GM21619 (cell line): ENCODE measurements at regions not wholly inside any gene's neighbourhood (a gene's known extent, or its start where the extent isn't known, plus 50 kb on each side); places are given as distances from the start of the nearest gene placed in this dataset.

Source experiments
- ATAC-seq: cut with Tn5 transposase; IDR thresholded peaks from one replicate; pipeline ENCODE4 v1.9.1; 2021; ENCODE audit not compliant: unreplicated experiment

DNA sequence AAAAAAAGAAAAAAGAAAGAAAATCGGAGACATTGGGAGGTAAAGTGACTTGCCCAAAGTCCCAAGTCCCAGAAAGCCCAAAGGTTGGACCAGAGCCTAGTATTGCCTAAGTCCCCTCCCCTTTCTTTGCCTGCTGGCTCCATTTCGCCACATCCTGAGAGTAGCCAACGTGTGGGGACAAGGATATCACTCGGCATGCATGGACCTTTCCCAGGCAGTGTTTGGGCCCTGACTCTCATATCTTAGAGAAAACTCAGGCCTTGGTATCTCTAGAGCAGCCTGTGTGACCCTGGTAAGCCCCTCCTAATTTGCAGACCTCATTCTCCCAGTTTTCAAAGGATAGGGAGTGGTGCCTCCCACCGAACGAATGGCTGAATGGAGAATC lies 294.2 kb upstream of the ZMIZ1 start:
- no peak for ATAC-seq

DNA sequence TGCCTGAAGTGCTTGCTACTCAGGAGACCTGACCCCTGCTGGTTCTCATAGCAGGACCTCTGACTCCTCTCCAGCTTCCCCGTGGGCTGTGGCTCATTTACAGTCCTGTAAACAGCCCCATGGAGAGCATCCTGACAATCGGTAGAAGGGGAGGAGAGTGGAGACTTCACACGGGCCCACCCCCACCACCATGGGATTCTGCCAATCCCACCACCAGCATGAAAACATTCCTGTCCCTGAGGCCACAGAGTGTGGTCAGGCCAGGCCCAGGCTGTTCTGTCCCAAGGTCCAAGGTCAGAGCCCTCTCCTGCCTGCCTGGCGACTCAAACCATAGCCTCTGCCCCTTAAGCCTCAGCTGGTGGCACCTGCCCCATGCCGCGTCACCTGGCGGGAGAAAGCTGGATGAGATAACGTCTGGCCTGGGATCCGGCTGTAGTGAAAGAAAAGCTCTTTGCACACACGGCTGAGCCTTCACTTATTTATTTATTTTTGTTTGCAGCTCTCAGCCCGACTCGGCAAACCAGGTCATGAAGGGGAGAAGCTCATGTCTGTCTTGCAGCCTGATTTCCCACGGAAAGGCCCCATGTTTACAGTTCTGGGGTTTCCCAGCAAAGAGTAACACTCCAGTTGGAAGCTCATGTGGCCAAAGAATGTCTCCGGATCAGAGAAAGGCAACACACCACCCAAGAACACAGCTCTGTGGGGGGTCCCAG lies 293.6 kb upstream of the ZMIZ1 start:
- ATAC-seq: no peak

DNA sequence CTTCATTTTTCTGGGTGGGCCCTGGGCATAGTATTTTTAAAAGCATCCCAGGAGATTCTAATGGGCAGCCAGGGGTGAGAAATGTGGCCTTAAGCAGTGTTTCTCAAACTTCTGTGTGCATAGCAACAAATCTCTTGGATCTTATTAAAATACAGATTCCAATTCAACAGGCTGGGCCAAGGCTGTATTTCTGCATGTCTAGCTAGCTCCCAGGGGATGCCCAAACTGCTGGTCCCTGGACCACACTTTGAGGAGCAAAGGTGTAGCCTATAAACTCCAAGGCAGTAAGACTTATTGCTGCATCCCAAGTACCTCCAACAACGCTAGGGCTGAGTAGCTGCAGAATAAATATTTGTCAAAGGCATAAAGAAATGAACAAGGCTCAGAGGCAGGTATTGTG lies 292.9 kb upstream of the ZMIZ1 start:
- no peak for ATAC-seq

DNA sequence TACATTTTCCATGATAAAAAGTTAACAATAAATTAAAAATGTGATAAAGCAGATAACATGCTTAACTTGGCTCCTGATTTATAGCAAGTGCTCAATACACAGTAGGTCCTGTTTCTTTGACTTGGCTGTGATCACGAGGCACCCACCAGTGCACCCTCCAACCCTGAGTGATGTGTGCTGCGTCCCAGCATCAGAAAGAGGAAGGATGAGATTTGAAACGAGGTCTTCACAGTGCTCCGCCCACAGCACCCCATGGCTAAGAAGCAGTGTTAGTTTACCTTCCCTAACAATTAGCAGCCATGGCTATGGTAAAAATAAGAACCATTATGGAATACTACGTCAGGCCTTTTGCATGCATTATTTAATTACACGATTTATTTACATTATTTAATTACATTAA lies 292.0 kb upstream of the ZMIZ1 start:
- no peak for ATAC-seq

DNA sequence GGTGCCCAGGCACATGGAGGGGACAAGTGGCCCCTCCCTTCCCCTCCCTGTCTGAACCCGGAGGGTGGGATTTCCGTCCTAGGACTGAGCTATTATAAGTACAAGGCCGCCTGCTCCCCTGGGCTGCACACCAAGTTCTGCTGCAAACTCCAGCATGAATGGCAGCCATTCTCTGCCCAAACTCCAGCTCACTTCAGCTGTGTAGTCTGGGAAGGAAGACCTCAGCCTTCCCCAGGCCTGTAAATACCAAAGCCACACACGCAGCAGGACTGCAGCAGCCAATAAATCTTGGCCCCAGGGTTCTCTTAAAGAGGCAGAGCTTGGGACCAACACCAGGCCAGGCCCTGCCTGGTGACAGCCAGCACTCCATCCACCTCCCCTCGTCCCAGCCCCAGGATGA lies 291.3 kb upstream of the ZMIZ1 start:
- no peak for ATAC-seq

DNA sequence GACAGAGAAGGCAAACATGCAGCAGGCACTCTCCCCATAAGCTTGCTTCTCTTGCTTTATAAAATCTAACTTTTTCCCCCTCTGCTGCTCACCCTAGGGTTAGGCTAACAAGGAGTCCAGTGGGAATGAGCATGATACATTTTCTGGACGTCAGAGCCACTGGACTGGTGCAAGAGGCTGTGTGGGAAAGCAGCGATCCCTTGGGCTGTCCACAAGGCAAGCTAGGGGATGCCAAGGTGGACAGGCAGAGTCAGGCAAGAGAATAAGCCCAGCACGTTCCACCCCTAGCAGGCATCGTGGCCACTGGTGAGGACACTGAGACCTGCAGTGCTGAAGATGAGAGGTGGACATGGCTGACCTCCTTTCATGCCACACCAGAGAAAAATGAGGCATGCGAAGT lies 290.9 kb upstream of the ZMIZ1 start:
- no peak for ATAC-seq

DNA sequence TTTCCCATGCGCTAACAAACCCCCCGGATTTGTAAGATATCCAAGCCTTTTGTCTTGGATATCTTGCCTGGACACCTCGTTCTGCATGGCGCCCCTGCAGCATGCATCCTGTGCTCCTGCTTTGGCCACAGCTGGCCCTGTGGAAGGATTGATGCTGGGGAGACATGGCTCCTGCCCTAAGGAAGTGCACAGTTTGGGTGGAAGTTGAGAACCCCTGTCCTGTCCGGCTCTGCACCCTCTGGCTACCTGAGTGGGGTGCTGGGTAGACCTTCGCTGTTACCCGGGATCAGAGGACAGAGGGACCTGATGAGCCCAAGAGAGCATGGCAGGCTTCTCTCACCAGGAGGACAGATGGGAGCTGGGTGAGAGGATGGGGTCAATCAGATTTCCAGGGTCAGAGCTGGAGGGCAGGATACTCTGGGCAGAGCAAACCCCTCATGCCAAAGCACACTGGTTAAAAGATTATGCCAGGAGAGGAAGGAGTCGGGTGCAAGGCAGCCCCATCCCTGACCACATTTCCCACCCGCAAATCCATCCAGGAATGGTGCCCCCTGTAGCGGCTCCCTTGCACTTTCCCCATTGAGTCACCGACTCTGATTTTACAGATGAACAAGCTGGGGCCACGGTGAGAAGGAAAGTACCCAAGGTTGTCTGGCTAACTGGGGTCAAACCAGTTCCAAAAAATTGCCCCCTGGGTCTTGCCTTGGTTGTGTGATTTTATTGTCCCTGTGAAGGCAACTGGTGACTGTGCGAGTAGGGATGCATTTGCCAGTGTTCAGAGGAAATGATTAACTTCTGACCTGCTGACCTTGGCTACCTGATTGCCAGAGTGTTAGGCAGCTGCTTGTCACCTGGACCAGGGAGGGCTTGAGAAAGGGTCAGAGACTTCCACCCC lies 290.1 kb upstream of the ZMIZ1 start:
- no peak for ATAC-seq

DNA sequence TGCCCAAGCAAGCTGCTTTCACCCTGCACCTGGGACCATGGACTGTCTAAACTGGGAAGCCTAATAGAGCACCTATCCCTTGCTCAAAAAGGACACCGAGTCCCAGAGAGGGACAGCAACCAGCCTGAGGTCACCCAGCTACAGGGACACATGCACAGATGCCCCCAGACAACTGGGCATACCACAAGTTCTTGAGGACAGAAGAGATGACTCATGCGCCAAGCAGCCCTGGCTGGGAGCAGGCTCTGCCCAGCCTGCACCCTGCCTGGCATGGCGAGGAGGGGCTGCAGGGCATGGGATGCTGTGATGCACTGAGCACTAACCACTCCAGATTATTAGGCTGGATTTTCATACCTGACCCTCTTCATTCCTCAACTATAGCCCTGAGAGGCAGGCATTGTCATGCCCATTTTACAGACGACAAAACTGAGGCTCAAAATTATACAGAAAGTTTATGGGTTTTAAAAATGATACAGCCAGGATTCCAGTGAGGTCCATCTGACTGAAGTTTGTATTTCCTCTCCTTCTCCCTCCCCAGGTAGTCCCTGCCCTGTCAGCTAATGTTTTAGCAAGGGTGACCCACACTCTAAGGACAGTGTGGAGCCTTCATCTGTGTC lies 289.3 kb upstream of the ZMIZ1 start:
- ATAC-seq: no peak

DNA sequence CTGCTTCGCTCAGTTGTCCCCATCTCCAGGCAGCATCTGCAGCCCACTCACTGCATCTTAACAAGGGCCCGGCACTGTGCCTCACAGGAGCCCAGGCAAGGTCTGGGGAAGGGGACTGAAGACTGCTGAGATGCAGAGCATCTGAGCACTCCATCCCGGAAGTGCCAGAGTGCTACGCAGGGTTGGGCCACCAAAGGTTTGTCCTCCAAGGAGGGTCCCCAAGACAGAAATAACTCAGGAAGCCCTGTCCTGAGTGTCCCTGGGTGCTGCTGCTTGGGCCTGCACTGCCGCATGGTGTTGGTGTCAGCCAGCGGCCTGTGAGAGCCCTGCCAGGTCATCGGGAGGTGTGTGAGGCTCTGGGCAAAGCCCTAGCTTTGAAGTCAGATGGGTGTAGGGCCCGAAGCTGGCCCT lies 288.2 kb upstream of the ZMIZ1 start:
- ATAC-seq: no peak

DNA sequence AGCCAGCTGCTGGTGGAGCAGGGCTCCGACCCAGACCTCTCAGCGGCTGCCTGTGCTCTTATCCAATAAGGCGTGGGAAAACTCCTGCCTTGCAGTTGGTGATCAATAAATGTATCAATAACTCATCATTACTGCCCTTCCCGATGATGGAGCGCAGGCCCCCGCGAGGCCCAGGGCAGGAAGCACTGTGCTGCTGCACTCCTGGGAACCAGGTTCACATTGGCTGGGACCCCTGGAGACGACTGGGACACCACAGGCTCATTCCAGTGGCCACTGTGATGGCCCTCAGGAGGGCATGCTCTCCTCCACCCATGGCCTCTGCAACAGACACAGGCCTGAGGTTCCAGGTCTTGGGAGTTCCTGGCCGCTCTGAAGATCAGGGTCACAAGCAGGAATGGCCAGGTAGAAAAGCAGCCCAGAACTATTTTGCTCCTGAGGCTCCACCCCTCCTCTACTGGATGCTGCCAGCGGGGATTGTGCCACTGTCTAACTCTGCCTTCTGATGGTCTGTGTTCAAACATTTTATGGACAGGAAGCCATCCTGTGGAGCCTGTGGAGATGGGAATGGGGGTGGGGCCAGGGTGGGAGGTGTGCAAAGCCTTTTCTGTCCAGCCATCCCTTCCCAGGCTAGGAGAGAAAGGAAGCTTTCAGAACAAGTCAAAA lies 287.4 kb upstream of the ZMIZ1 start:
- ATAC-seq: no peak

DNA sequence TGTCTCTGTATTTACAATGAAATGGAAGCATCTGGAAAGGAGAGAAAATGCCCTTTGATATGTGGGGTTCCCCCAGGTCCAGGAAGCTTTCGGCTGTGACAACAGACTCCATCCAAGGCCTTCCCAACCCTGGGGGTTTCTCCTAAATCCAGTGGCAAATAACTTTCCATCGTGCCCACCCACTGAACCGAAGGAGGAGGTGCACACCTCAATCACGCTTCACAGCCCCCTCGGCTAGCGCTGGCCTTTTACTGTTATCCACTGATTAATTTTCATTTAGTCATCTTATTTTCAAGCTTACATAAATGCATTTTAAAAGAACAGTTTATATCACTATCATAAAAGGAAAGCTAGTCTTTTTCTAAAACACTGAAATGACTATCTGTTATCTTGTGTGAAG lies 286.8 kb upstream of the ZMIZ1 start:
- ATAC-seq: no peak

DNA sequence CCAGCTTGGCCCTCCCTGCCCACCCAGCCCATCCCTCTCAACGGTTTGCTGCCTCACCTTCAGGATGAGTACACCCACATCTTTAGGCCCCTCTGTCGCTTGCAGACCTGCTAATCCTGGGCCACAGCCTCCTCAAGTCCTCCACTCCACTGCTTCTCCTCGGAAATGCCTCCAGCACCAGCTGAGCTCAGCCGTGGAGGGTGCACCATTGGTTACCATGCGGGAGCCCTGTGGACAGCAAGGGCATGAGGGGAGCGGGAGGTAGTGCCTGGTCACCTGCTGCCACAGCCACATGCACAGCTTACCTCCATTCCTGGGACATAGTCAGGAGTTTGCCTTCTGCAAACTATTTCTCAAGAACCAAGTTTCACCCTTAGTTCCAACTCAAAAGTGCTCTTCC lies 286.3 kb upstream of the ZMIZ1 start:
- no peak for ATAC-seq

DNA sequence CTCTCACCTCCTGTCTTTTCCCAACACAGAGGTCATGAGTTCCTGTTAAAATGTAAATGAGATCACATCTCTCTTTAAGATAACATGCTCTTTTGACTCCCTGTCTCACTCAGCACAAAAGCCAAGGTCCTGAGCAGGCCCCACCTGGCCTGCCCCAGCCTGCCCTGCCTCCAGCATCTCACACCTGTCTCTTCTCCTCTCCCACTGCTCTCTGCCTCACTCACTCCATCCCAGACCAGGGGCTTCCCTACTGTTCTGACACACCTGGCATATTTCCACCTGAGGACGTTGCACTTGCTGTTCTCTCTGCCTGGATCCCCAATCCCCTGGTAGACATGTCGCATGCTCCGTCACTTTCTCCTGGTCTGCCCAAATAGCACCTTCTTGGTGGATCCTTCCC lies 285.0 kb upstream of the ZMIZ1 start:
- ATAC-seq: no peak

DNA sequence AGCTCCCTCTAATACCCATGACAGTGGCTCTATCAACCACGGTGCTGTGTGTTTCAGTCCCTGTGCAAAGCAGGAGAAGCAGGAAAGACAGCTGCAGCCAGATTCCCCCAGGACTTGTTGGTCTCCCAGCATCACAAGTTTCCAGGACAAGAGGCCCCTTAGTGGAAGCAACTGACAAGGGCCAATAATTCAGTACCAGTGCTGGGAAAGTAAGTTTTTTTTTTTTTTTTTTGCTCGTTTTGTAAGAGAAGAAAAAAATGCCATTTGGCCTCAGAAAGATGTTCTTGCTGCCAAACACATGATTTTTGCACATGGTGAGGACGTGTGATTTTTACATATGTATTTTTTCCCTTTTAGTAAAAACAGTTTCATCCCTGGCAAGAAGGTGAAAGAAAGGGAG lies 284.2 kb upstream of the ZMIZ1 start:
- no peak for ATAC-seq

DNA sequence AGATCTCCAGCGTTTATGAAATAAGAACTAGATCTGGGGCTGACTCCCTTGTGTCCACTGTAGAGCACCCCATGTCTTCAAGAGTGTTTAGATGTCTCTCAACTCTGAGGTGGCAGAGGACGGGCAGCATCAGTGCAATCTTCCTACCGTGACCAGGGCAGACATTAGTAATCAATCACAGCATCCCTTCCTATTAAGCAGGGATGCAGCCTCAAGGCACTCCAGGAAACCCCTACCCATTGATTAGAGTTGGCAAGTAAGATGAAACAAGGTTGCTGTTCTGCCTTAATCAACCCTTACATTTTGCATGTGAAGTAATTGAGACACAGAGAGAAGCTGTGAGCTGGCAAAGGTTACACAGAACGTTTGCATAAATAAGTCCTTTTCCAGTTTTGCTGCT lies 283.7 kb upstream of the ZMIZ1 start:
- no peak for ATAC-seq

DNA sequence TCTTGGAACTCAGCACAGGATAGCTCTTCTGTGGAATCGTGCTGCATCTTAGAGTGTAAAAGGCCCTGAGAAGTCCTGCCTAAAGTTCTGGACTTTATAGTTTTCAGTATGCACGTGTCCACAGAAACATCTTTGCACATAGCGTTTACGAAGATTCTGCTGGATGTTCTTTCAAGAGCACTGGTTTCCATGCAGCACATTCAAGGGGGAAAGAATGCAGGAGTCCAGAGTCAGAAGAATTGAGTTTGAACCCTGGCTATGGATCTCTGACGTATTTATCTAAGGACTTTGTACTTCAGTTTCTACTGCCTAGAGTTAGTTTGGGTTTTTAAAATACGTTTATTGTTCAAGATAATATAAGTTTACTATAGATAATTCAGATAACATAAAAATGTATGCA lies 282.8 kb upstream of the ZMIZ1 start:
- no peak for ATAC-seq

DNA sequence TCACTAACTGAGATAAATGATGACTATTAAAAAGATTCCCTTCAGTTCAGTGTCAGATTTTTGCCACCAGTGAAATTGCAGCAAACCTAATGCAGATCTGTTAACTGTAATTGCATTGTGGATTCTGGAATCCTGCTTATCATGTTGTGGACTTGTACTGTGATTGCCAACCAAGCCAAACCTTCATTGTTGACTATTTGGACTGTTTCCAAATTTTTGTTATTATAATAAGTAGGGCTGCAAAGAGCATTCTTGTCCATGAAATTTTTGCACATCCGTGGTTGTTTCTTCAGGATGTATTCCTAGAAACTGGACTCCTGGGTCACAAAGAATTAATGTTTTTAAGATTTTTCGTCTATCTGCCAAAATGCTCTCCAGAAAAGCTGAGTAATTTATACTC lies 281.6 kb upstream of the ZMIZ1 start:
- no peak for ATAC-seq

DNA sequence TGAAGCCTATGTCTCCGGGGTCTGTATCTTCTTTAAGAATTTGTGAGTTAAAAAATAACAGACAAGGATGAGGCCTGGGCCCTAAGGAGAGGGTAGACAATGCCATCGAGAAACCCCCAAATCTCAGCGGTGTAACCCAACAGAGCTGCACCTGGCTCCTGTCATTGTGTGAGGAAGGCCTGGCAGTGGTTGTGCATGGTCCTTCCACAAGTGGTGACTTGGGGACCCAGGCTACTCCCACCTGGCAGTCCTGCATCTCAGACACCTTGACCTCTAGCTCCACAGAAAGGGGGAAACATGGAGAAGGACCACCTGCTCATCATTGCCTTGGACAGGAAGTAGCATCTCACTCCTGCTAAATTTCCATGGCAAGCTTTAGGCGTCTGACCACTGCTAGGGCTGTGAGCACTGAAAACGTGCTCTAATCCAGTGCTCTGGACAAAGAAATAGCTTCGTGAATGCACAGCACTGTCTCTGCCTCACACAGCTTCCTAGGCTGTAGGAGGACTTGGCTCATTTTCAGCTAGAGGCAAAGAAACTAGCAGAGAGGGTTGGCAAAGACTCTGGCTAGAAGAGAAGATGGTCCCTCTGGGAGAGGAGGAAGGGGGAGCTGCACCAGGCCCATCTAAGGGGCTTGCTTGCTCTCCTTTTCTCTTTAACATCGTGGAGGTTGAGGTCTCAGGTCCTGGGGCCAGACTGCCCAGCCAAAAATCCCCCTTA lies 273.9 kb upstream of the ZMIZ1 start:
- ATAC-seq: no peak

DNA sequence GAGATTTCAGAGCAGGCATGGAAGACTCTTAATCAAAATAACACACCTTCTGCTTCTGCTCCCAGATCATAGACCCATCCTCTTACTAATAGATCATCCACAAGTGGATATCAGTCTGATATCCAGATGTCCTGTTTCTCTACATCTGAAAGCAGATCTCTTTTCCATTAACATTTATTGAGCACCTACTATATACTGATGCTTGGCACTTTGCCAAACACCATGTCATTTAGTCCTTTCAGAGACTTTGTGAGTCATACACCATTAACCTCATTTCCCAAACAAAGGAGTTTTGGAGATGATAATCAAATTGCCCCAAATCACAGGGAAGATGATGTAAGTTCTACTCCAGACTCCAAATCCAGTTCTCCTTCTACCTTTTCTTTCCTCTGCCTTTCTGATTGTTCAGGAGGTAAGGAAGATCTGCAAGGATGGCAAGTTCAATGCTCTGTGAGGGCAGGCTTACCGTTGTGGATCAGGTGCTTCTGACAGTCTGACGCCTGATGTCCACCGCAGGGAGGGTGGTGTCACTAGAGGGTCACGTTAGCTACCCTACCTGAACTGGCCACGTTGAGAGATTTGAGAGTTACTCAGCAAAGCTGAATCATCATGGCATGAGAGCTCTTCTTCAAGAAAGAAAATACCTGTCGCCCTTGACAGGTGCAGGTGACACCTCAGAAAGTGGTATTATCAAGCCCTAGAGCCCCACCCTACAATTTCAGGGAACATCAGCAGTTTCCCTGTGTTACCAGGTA lies 269.6 kb upstream of the ZMIZ1 start:
- no peak for ATAC-seq

DNA sequence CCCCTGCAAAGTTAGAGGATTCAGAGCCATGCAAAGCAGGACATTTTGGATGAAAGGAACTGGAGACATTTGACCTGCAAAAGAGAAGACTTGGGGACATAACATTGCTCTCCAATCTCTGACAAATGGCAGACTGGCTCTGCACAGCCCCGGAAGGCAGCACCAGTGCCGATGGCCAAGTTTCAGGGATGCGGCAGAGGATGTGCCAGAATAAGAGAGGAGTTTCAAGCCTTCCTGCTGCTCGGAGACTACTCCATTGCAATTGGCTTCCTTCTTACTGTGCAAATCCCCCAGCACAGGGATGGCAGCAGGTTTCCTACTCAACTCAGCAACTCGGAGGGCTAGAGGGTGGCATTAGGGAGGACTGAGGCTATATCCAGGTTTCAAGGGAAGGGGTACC lies 268.8 kb upstream of the ZMIZ1 start:
- no peak for ATAC-seq
